ENCODE measurements at regions not wholly inside any gene's neighbourhood (a gene's known extent, or its start where the extent isn't known, plus 50 kb on each side); places are given as distances from the start of the nearest gene placed in this dataset.

DNA sequence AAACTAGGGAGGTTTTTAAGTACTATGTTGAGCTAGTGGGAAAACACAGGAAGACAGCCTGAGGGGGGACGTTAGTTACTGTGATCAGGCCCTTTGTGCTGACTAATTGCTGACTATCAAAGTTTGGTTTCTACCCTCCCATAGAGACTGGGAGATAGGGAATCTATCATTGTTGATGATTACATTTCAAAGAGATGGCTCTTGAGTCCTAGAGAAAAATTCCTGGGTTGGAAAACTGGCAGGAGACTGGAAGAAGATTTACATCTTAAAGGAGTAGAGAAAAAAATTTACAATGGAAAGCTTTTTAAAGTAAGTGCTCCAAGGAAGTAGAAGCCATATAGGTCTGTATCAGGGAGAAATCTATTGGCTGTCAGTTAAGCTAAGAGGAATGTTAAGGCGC lies 522.0 kb upstream of the KLHL1 start:
- Histone ChIP-seq H3K4me2 (ENCODE audit: insufficient read depth, low read length) (no peak overlapping the region), H3K36me3 (ENCODE audit: control insufficient read depth in 2 of 2, extremely low read depth in 1 of 2, insufficient read depth in 2 of 2, low read length in 2 of 2) (no peaks in the 10 kb centered on the region), H3K4me1 (ENCODE audit: control insufficient read depth, extremely low read depth, insufficient read depth, low read length) (peaks cover 8% of the 10 kb centered on the region), H3K79me2 (ENCODE audit: control insufficient read depth, insufficient read depth, low read length) (no peaks in the 10 kb centered on the region), H3K27ac (ENCODE audit: insufficient read depth, low read depth, low read length) (no peak overlapping the region), H3K9me1 (replicated peaks; ENCODE audit: control insufficient read depth, extremely low read depth, insufficient read depth, low read length) (no peaks in the 10 kb centered on the region), H3K4me3 (replicated peaks in 1 of 3; ENCODE audit: insufficient read depth in 1 of 3, low read depth in 1 of 3, low read length in 3 of 3) (no peak overlapping the region), H3K9me3 (replicated peaks; ENCODE audit: control insufficient read depth, insufficient read depth, low read length) (no peaks in the 10 kb centered on the region), H2AFZ (ENCODE audit: low read depth, low read length) (peak overlapping the region; percentile 26), H3K27me3 (ENCODE audit: control insufficient read depth in 2 of 2, insufficient read depth in 2 of 2, low read length in 2 of 2) (no peaks in the 10 kb centered on the region), H4K20me1 (replicated peaks; ENCODE audit: control insufficient read depth, extremely low read depth, insufficient read depth, low read length) (no peaks in the 10 kb centered on the region), H3K9ac (replicated peaks; ENCODE audit: extremely low read depth, insufficient read depth, low read length) (no peak overlapping the region)
- no TSS peak for BruUV-seq (replicated peaks)
- dilution Hi-C loops (cut with MboI; ENCODE audit: extremely low pct_ligation_motif_present, low sequenced_read_pairs) = no loop called here
- ChIA-PET CTCF (interaction anchor here (0.9 kb wide), 1 partner anchor 334 kb away, joined by 4 read pairs; no protein-coding TSS in a partner anchor), POLR2A (no interaction called here)
- FAIRE-seq = no peak
- intact Hi-C loops (cut with micrococcal nuclease) = no loop called here
- TF ChIP-seq, protein P1, sequence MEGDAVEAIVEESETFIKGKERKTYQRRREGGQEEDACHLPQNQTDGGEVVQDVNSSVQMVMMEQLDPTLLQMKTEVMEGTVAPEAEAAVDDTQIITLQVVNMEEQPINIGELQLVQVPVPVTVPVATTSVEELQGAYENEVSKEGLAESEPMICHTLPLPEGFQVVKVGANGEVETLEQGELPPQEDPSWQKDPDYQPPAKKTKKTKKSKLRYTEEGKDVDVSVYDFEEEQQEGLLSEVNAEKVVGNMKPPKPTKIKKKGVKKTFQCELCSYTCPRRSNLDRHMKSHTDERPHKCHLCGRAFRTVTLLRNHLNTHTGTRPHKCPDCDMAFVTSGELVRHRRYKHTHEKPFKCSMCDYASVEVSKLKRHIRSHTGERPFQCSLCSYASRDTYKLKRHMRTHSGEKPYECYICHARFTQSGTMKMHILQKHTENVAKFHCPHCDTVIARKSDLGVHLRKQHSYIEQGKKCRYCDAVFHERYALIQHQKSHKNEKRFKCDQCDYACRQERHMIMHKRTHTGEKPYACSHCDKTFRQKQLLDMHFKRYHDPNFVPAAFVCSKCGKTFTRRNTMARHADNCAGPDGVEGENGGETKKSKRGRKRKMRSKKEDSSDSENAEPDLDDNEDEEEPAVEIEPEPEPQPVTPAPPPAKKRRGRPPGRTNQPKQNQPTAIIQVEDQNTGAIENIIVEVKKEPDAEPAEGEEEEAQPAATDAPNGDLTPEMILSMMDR (IDR thresholded peaks at IDR 0.05; ENCODE audit: extremely low read depth in 1 of 2, insufficient read depth in 1 of 2, low read depth in 1 of 2, low read length in 2 of 2) = no peak
- TF ChIP-seq JUN (IDR thresholded peaks at IDR 0.05; ENCODE audit: borderline replicate concordance, insufficient read depth, insufficient read length, low read depth) (no peak), POLR2AphosphoS5 (IDR thresholded peaks at IDR 0.05; ENCODE audit: insufficient read depth, low read depth, low read length) (no peak), EZH2 (IDR thresholded peaks at IDR 0.05; ENCODE audit: borderline replicate concordance, low read depth, low read length, severe bottlenecking) (no peak), POLR2A (IDR thresholded peaks at IDR 0.05; ENCODE audit: low read depth, low read length) (no peak), FOS (IDR thresholded peaks at IDR 0.05; ENCODE audit: borderline replicate concordance, insufficient read depth, low read length) (no peak), MYC (IDR thresholded peaks at IDR 0.05; ENCODE audit: low read depth, low read length) (no peak), GATA2 (IDR thresholded peaks at IDR 0.05; ENCODE audit: insufficient read depth, insufficient read length, low read depth, low read length) (no peak)
- TF ChIP-seq, protein P2, sequence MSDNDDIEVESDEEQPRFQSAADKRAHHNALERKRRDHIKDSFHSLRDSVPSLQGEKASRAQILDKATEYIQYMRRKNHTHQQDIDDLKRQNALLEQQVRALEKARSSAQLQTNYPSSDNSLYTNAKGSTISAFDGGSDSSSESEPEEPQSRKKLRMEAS (IDR thresholded peaks at IDR 0.05; ENCODE audit: insufficient read depth, insufficient read length) = no peak
- no peak for DNase-seq (ENCODE audit: low read depth, low spot score)
